K562 (cell line): ENCODE measurements at regions not wholly inside any gene's neighbourhood (a gene's known extent, or its start where the extent isn't known, plus 50 kb on each side); places are given as distances from the start of the nearest gene placed in this dataset.

ENCODE experiments used
- KLF13 ChIP-seq: fragments of 450-650 bp; IDR thresholded peaks from 2 replicates; pipeline ENCODE4 v1.6.1; 2016; ENCODE audit warnings: missing genetic modification characterization, low read depth, mild to moderate bottlenecking, missing compliant biosample characterization, moderate library complexity, borderline replicate concordance
- NBN ChIP-seq: fragments of 450-650 bp; IDR thresholded peaks from 2 replicates; pipeline ENCODE4 v1.6.1; 2016; ENCODE audit warnings: low read depth, mild to moderate bottlenecking
- POLR2A ChIP-seq: fragments of 450-650 bp; conservative IDR thresholded peaks from 2 replicates; pipeline ENCODE4 v1.6.1; 2016
- ZFX ChIP-seq: sonication (generic); formaldehyde crosslinking; IDR thresholded peaks from 2 replicates; pipeline ENCODE4 v1.8.0; 2022; ENCODE audit warnings: mild to moderate bottlenecking, missing genetic modification reagents, moderate library complexity
- ZKSCAN1 ChIP-seq: fragments of 150-350 bp; IDR thresholded peaks from 2 replicates; pipeline ENCODE4 v1.6.1; 2016; ENCODE audit warnings: low read depth, low read length
- TF ChIP-seq, protein P1 (sequence below), 3 experiments: IDR thresholded peaks in 2 of 3; conservative IDR thresholded peaks in 1 of 3; 2 replicates each; pipeline ENCODE4 v1.5.1; 2011 to 2012; ENCODE audit warnings: low read length in 3 of 3, mild to moderate bottlenecking in 3 of 3, control low read depth in 2 of 3, improper control_type of control experiment in 1 of 3, inconsistent platforms in 1 of 3, low read depth in 1 of 3, mixed read lengths in 1 of 3, moderate library complexity in 1 of 3; ENCODE audit not compliant: insufficient read depth in 2 of 3
- TF ChIP-seq, protein P2 (sequence below): fragments of 150-350 bp; conservative IDR thresholded peaks from 2 replicates; pipeline ENCODE4 v1.6.1; 2014; ENCODE audit warnings: low read length

DNA sequence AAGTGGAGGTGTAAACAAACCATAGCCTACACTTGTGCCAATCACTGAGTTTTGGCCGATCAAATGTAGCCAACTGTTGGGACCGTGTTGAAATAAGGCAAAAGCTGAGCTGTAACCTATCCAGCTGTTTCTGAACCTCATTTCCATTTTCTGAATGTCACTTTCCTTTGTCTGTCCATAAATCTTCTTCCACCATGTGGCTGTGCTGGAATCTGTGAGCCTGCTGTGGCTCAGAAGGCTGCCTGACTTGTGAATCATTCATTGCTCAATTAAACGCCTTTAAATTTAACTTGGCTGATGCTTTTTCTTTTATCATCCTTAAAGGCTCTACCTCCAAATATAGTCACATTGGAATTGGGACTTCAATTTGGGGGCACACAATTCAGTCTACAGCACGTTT, 203.1 kb upstream of the MPPED2 start:
- TF ChIP-seq, protein P1, sequence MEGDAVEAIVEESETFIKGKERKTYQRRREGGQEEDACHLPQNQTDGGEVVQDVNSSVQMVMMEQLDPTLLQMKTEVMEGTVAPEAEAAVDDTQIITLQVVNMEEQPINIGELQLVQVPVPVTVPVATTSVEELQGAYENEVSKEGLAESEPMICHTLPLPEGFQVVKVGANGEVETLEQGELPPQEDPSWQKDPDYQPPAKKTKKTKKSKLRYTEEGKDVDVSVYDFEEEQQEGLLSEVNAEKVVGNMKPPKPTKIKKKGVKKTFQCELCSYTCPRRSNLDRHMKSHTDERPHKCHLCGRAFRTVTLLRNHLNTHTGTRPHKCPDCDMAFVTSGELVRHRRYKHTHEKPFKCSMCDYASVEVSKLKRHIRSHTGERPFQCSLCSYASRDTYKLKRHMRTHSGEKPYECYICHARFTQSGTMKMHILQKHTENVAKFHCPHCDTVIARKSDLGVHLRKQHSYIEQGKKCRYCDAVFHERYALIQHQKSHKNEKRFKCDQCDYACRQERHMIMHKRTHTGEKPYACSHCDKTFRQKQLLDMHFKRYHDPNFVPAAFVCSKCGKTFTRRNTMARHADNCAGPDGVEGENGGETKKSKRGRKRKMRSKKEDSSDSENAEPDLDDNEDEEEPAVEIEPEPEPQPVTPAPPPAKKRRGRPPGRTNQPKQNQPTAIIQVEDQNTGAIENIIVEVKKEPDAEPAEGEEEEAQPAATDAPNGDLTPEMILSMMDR (IDR thresholded peaks at IDR 0.05 in 2 of 3, conservative IDR thresholded peaks at IDR 0.05 in 1 of 3; ENCODE audit: insufficient read depth in 2 of 3, low read depth in 1 of 3, low read length in 3 of 3) = no peak
- TF ChIP-seq ZFX (no peak), ZKSCAN1 (no peak), NBN (no peak), POLR2A (no peak), KLF13 (tag) (no peak)
- TF ChIP-seq, protein P2, sequence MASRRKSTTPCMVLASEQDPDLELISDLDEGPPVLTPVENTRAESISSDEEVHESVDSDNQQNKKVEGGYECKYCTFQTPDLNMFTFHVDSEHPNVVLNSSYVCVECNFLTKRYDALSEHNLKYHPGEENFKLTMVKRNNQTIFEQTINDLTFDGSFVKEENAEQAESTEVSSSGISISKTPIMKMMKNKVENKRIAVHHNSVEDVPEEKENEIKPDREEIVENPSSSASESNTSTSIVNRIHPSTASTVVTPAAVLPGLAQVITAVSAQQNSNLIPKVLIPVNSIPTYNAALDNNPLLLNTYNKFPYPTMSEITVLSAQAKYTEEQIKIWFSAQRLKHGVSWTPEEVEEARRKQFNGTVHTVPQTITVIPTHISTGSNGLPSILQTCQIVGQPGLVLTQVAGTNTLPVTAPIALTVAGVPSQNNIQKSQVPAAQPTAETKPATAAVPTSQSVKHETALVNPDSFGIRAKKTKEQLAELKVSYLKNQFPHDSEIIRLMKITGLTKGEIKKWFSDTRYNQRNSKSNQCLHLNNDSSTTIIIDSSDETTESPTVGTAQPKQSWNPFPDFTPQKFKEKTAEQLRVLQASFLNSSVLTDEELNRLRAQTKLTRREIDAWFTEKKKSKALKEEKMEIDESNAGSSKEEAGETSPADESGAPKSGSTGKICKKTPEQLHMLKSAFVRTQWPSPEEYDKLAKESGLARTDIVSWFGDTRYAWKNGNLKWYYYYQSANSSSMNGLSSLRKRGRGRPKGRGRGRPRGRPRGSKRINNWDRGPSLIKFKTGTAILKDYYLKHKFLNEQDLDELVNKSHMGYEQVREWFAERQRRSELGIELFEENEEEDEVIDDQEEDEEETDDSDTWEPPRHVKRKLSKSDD = no peak
